Liver (tissue), 8 donors: ENCODE measurements at regions not wholly inside any gene's neighbourhood (a gene's known extent, or its start where the extent isn't known, plus 50 kb on each side); places are given as distances from the start of the nearest gene placed in this dataset.

Experiments used
- DNase-seq: peaks from one replicate; pipeline ENCODE4 v3.0.0-alpha.2; 2017; ENCODE audit warnings: low spot score
- H3K27ac ChIP-seq, 2 donors: one replicate each; pipeline ENCODE4 v1.7.0; 2013; ENCODE audit warnings: inconsistent platforms in 2 of 2, low read length in 2 of 2, control low read depth in 1 of 2, low read depth in 1 of 2, mild to moderate bottlenecking in 1 of 2
- H3K27me3 ChIP-seq, 4 donors: one replicate each; pipeline versions ENCODE4 v1.6.1 to v1.7.0; 2013; ENCODE audit warnings: low read length in 3 of 4, inconsistent platforms in 1 of 4, mild to moderate bottlenecking in 1 of 4, moderate library complexity in 1 of 4; ENCODE audit not compliant: control insufficient read depth in 4 of 4, insufficient read depth in 4 of 4
- H3K36me3 ChIP-seq, 4 donors: one replicate each; pipeline versions ENCODE4 v1.6.1 to v1.7.0; 2013; ENCODE audit warnings: low read length in 3 of 4, mild to moderate bottlenecking in 3 of 4, low read depth in 1 of 4, moderate library complexity in 1 of 4; ENCODE audit not compliant: control insufficient read depth in 4 of 4, insufficient read depth in 3 of 4
- H3K4me1 ChIP-seq, 4 donors: one replicate each; pipeline versions ENCODE4 v1.6.1 to v1.7.0; 2013; ENCODE audit warnings: low read length in 3 of 4, mild to moderate bottlenecking in 3 of 4, moderate library complexity in 1 of 4; ENCODE audit not compliant: control insufficient read depth in 4 of 4, insufficient read depth in 4 of 4
- H3K4me3 ChIP-seq, 3 donors: one replicate each; pipeline versions ENCODE4 v1.6.1 to v1.7.0; 2013; ENCODE audit warnings: low read length in 3 of 3, control low read depth in 1 of 3, low read depth in 1 of 3, mild to moderate bottlenecking in 1 of 3
- H3K9ac ChIP-seq, 2 donors: one replicate each; pipeline ENCODE4 v1.7.0; 2013; ENCODE audit warnings: low read length in 2 of 2, mild to moderate bottlenecking in 2 of 2, moderate library complexity in 2 of 2, control low read depth in 1 of 2, low read depth in 1 of 2
- H3K9me3 ChIP-seq, 4 donors: one replicate each; pipeline versions ENCODE4 v1.6.1 to v1.7.0; 2013; ENCODE audit warnings: low read length in 3 of 4; ENCODE audit not compliant: control insufficient read depth in 4 of 4
- EGR1 ChIP-seq, 2 donors: IDR thresholded peaks; 2 replicates each; pipeline ENCODE4 v1.6.1; 2016 to 2018; ENCODE audit warnings: antibody characterized with exemption in 2 of 2, low read depth in 2 of 2
- FOXA1 ChIP-seq: IDR thresholded peaks from 2 replicates; pipeline ENCODE4 v1.6.1; 2016; ENCODE audit warnings: antibody characterized with exemption
- FOXA2 ChIP-seq: IDR thresholded peaks from 2 replicates; pipeline ENCODE4 v1.6.1; 2016; ENCODE audit warnings: antibody characterized with exemption
- GABPA ChIP-seq, 2 donors: IDR thresholded peaks in 1 of 2; conservative IDR thresholded peaks in 1 of 2; 2 replicates each; pipeline ENCODE4 v1.6.1; 2016; ENCODE audit warnings: antibody characterized with exemption in 2 of 2, mild to moderate bottlenecking in 1 of 2, moderate library complexity in 1 of 2
- HNF4A ChIP-seq, 2 donors: conservative IDR thresholded peaks; 2 replicates each; pipeline ENCODE4 v1.6.1; 2016; ENCODE audit warnings: antibody characterized with exemption in 2 of 2, mild to moderate bottlenecking in 2 of 2
- HNF4G ChIP-seq: IDR thresholded peaks from 2 replicates; pipeline ENCODE4 v1.6.1; 2016; ENCODE audit warnings: antibody characterized with exemption
- JUND ChIP-seq, 2 donors: IDR thresholded peaks; 2 replicates each; pipeline ENCODE4 v1.6.1; 2016; ENCODE audit warnings: antibody characterized with exemption in 2 of 2
- NR2F2 ChIP-seq: IDR thresholded peaks from 2 replicates; pipeline ENCODE4 v1.6.1; 2016; ENCODE audit warnings: antibody characterized with exemption
- RAD21 ChIP-seq, 2 donors: IDR thresholded peaks; 2 replicates each; pipeline ENCODE4 v1.6.1; 2016; ENCODE audit warnings: antibody characterized with exemption in 2 of 2, mild to moderate bottlenecking in 2 of 2
- RXRA ChIP-seq, 2 donors: IDR thresholded peaks; 2 replicates each; pipeline ENCODE4 v1.6.1; 2017 to 2018; ENCODE audit warnings: antibody characterized with exemption in 2 of 2, mild to moderate bottlenecking in 1 of 2
- SP1 ChIP-seq: IDR thresholded peaks from 2 replicates; pipeline ENCODE4 v1.6.1; 2018; ENCODE audit warnings: antibody characterized with exemption, mild to moderate bottlenecking
- TAF1 ChIP-seq: conservative IDR thresholded peaks from 2 replicates; pipeline ENCODE4 v1.6.1; 2016; ENCODE audit warnings: antibody characterized with exemption, mild to moderate bottlenecking
- YY1 ChIP-seq: IDR thresholded peaks from 2 replicates; pipeline ENCODE4 v1.6.1; 2016; ENCODE audit warnings: antibody characterized with exemption, mild to moderate bottlenecking
- WGBS: extraction: QIAGEN DNeasy Blood & Tissue Kit; methylation state at CpG from one replicate; pipeline ENCODE4 v1.1.7; 2013; 5-methylcytosine and 5-hydroxymethylcytosine counted together
- TF ChIP-seq, protein P1 (sequence below): IDR thresholded peaks from 2 replicates; pipeline ENCODE4 v1.6.1; 2016; ENCODE audit warnings: antibody characterized with exemption
- TF ChIP-seq, protein P2 (sequence below): IDR thresholded peaks from 2 replicates; pipeline ENCODE4 v1.6.1; 2016; ENCODE audit warnings: antibody characterized with exemption
- TF ChIP-seq, protein P3 (sequence below): fragments of 150-350 bp; IDR thresholded peaks from 2 replicates; pipeline ENCODE4 v1.5.1; 2017; ENCODE audit warnings: improper control_type of control experiment, low read depth, low read length; ENCODE audit not compliant: missing input control
- TF ChIP-seq, protein P4 (sequence below): IDR thresholded peaks from 2 replicates; pipeline ENCODE4 v1.6.1; 2016; ENCODE audit warnings: antibody characterized with exemption
- TF ChIP-seq, protein P5 (sequence below): IDR thresholded peaks from 2 replicates; pipeline ENCODE4 v1.6.1; 2016; ENCODE audit warnings: antibody characterized with exemption, mild to moderate bottlenecking
- donor health status: healthy.
- donor health status: healthy.
- donor health status: healthy.
- donor health status: healthy.
- donor health status: healthy.

DNA sequence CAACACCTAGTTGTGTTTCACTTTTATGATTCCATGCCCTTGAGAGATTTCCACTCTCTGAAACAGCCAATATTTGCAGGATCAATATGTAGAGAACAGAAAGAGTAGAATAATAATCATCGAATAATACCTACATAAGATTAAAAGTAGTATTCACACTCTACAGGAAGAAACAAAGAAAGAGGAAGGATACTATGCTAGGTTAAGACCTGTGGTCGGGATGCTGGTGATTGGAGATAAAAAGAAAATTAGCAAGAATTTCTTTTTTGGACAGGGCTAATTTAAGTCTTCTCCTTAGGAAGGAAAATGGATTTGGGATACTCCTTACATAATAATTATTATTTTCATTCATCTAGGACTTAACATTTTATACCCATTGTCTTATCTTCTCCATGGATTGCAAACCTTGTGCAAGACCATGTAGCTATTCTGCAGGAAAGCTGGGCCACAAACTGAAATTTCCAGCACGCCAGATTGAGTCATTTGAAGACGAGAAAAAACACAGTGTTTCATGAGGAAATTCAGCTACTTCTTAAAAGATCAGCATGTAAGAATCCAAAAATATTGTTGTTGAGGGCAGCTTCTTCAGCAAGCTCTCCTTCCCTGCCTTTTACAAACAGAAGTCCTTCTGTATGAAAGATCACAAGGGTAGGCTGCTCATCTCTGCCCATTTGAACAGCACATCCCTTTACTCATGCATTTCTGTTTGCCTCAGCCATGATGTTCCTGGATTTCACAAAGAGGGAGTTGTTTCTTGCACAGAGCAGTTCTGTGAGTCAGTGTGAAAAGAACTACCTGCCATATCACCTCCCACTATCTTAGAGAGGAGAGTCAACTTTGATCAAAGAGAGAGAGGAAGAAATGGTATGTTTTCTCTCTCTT, 90.7 kb downstream of the FAM76B start:
- H3K4me3 ChIP-seq, result no peak overlapping the region
- 81% methylated on average over 4 of the region's 4 CpGs for WGBS
- no peaks in the 10 kb centered on the region for H3K36me3 ChIP-seq
- TF ChIP-seq JUND (IDR thresholded peaks at IDR 0.05) (no peak), RAD21 (IDR thresholded peaks at IDR 0.05) (no peak), YY1 (no peak), FOXA2 (no peak)
- no peaks in the 10 kb centered on the region for H3K9me3 ChIP-seq
- H3K4me1 ChIP-seq, result no peaks in the 10 kb centered on the region
- no peak overlapping the region for H3K9ac ChIP-seq
- no peaks in the 10 kb centered on the region for H3K27me3 ChIP-seq
- no peak overlapping the region for H3K27ac ChIP-seq
- DNase-seq, result no peak

DNA sequence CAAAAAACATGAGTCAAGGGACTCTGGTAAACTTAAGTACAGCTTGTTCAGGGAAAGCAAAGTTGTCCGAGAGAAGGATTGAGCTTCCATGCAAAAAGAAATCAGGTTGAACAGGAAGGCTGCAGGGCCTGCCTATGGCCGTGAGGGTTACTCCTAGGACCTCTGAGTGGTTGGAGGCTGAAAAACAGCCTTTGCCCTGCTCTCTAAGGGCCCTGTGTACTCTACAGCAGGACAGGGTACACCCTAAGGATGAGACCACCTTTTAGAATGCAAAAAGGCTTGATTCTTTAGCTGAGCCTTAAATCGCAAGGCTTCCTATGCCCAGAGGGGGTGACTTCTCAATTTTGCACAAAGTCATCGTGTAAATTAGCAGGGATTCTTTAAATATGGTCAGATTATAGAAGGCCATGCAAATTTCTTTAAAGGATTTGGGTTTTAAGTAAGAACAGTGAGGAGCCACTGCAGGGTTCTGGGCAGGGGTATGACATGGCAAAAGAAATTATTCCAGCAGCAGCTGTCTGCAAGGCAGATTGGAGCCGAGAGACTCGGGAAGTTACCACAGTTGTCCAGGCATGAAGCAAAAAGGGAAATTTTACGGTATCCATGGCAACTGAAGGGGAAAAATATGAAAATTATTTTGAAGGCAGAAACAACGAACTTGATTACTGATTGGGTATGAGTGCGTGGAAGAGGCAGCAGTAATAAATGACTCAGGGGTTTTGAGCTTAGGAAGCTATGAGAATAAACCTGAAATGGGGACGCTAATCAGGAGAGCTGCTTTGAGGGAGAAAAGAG, 91.8 kb downstream of the FAM76B start:
- Histone ChIP-seq H3K9ac (no peak overlapping the region), H3K4me1 (no peaks in the 10 kb centered on the region), H3K27me3 (no peaks in the 10 kb centered on the region), H3K27ac (peak overlapping the region in 1 of 2 donors; percentile 1), H3K36me3 (no peaks in the 10 kb centered on the region), H3K9me3 (no peaks in the 10 kb centered on the region), H3K4me3 (no peak overlapping the region)
- WGBS, result 80% methylated on average over 10 of the region's 10 CpGs
- TF ChIP-seq SP1, result no peak
- TF ChIP-seq, protein P1, sequence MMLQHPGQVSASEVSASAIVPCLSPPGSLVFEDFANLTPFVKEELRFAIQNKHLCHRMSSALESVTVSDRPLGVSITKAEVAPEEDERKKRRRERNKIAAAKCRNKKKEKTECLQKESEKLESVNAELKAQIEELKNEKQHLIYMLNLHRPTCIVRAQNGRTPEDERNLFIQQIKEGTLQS, result no peak
- TF ChIP-seq YY1, result no peak
- no peak for TF ChIP-seq TAF1
- TF ChIP-seq JUND (IDR thresholded peaks at IDR 0.05), result no peak
- TF ChIP-seq, protein P2, sequence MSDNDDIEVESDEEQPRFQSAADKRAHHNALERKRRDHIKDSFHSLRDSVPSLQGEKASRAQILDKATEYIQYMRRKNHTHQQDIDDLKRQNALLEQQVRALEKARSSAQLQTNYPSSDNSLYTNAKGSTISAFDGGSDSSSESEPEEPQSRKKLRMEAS, result no peak
- no peak for TF ChIP-seq HNF4G
- no peak for TF ChIP-seq HNF4A (conservative IDR thresholded peaks at IDR 0.05)
- TF ChIP-seq, protein P3, sequence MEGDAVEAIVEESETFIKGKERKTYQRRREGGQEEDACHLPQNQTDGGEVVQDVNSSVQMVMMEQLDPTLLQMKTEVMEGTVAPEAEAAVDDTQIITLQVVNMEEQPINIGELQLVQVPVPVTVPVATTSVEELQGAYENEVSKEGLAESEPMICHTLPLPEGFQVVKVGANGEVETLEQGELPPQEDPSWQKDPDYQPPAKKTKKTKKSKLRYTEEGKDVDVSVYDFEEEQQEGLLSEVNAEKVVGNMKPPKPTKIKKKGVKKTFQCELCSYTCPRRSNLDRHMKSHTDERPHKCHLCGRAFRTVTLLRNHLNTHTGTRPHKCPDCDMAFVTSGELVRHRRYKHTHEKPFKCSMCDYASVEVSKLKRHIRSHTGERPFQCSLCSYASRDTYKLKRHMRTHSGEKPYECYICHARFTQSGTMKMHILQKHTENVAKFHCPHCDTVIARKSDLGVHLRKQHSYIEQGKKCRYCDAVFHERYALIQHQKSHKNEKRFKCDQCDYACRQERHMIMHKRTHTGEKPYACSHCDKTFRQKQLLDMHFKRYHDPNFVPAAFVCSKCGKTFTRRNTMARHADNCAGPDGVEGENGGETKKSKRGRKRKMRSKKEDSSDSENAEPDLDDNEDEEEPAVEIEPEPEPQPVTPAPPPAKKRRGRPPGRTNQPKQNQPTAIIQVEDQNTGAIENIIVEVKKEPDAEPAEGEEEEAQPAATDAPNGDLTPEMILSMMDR, result no peak
- TF ChIP-seq EGR1 (IDR thresholded peaks at IDR 0.05; ENCODE audit: low read depth in 2 of 2), result no peak
- TF ChIP-seq, protein P4, sequence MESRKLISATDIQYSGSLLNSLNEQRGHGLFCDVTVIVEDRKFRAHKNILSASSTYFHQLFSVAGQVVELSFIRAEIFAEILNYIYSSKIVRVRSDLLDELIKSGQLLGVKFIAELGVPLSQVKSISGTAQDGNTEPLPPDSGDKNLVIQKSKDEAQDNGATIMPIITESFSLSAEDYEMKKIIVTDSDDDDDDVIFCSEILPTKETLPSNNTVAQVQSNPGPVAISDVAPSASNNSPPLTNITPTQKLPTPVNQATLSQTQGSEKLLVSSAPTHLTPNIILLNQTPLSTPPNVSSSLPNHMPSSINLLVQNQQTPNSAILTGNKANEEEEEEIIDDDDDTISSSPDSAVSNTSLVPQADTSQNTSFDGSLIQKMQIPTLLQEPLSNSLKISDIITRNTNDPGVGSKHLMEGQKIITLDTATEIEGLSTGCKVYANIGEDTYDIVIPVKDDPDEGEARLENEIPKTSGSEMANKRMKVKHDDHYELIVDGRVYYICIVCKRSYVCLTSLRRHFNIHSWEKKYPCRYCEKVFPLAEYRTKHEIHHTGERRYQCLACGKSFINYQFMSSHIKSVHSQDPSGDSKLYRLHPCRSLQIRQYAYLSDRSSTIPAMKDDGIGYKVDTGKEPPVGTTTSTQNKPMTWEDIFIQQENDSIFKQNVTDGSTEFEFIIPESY, result no peak
- TF ChIP-seq FOXA1, result no peak
- TF ChIP-seq, protein P5, sequence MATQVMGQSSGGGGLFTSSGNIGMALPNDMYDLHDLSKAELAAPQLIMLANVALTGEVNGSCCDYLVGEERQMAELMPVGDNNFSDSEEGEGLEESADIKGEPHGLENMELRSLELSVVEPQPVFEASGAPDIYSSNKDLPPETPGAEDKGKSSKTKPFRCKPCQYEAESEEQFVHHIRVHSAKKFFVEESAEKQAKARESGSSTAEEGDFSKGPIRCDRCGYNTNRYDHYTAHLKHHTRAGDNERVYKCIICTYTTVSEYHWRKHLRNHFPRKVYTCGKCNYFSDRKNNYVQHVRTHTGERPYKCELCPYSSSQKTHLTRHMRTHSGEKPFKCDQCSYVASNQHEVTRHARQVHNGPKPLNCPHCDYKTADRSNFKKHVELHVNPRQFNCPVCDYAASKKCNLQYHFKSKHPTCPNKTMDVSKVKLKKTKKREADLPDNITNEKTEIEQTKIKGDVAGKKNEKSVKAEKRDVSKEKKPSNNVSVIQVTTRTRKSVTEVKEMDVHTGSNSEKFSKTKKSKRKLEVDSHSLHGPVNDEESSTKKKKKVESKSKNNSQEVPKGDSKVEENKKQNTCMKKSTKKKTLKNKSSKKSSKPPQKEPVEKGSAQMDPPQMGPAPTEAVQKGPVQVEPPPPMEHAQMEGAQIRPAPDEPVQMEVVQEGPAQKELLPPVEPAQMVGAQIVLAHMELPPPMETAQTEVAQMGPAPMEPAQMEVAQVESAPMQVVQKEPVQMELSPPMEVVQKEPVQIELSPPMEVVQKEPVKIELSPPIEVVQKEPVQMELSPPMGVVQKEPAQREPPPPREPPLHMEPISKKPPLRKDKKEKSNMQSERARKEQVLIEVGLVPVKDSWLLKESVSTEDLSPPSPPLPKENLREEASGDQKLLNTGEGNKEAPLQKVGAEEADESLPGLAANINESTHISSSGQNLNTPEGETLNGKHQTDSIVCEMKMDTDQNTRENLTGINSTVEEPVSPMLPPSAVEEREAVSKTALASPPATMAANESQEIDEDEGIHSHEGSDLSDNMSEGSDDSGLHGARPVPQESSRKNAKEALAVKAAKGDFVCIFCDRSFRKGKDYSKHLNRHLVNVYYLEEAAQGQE, result no peak
- no peak for TF ChIP-seq FOXA2
- TF ChIP-seq RAD21 (IDR thresholded peaks at IDR 0.05), result no peak
- no peak for TF ChIP-seq GABPA (IDR thresholded peaks at IDR 0.05 in 1 of 2, conservative IDR thresholded peaks at IDR 0.05 in 1 of 2)
- TF ChIP-seq NR2F2, result no peak
- no peak for TF ChIP-seq RXRA (IDR thresholded peaks at IDR 0.05)
- DNase-seq, result no peak
